IMR-90 (cell line): ENCODE measurements at regions not wholly inside any gene's neighbourhood (a gene's known extent, or its start where the extent isn't known, plus 50 kb on each side); places are given as distances from the start of the nearest gene placed in this dataset.
"Not testable (repeated sequence)": the region's sequence is repeated elsewhere in the genome, so short reads cannot be mapped to it uniquely, and the experiment has no call there.

Experiments used
- ATAC-seq: fragments of 200-7000 bp; cut with Tn5 transposase; 2 replicates; pipeline ENCODE4 v1.9.1; 2020; ENCODE audit warnings: low read depth, mild to moderate bottlenecking, moderate library complexity
- BruUV-seq: library from RNA; stranded (reverse); fragments of 400-500 nt; replicated peaks from 2 replicates; lab custom pipeline; 2021; lab: Mats Ljungman, UMichigan
- CTCF ChIA-PET: fragments of 300-600 bp; formaldehyde crosslinking; extraction: SDS; loops from one replicate; lab custom pipeline; 2021; ENCODE audit warnings: antibody characterized with exemption; lab: Yijun Ruan, JAX
- POLR2A ChIA-PET: fragments of 300-600 bp; sonication (Branson Sonifier 250); formaldehyde crosslinking; loops from one replicate; lab custom pipeline; 2022; ENCODE audit warnings: antibody characterized with exemption; ENCODE audit not compliant: unreplicated experiment; lab: Charles Lee
- DNase-seq: peaks from one replicate; pipeline ENCODE4 v3.0.0; 2013
- H2AFZ ChIP-seq: replicated peaks from 2 replicates; pipeline ENCODE3; 2013; ENCODE audit warnings: low read length, mild to moderate bottlenecking; ENCODE audit not compliant: poor library complexity
- H2AK5ac ChIP-seq: 2 replicates; pipeline ENCODE4 v1.6.1; 2013; ENCODE audit warnings: low read depth, low read length, inconsistent platforms
- H2AK9ac ChIP-seq: replicated peaks from 2 replicates; pipeline ENCODE3; 2013; ENCODE audit warnings: mild to moderate bottlenecking, low read depth, low read length, moderate library complexity; ENCODE audit not compliant: poor library complexity
- H2BK120ac ChIP-seq: 2 replicates; pipeline ENCODE4 v1.6.1; 2013; ENCODE audit warnings: low read depth, low read length, inconsistent platforms
- H2BK15ac ChIP-seq: 3 replicates; pipeline ENCODE4 v1.6.1; 2013; ENCODE audit warnings: low read depth, low read length, inconsistent platforms
- H2BK20ac ChIP-seq: 2 replicates; pipeline ENCODE4 v1.6.1; 2013; ENCODE audit warnings: low read depth, mild to moderate bottlenecking, inconsistent platforms, low read length, moderate library complexity
- H2BK5ac ChIP-seq: 2 replicates; pipeline ENCODE4 v1.6.1; 2013; ENCODE audit warnings: mild to moderate bottlenecking, low read depth, low read length, inconsistent platforms; ENCODE audit not compliant: poor library complexity, severe bottlenecking
- H3K14ac ChIP-seq: replicated peaks from 2 replicates; pipeline ENCODE4 v1.6.1; 2013; ENCODE audit warnings: low read depth, low read length, inconsistent platforms
- H3K18ac ChIP-seq: 2 replicates; pipeline ENCODE4 v1.6.1; 2013; ENCODE audit warnings: low read depth, low read length, control low read depth
- H3K23ac ChIP-seq: 2 replicates; pipeline ENCODE4 v1.6.1; 2013; ENCODE audit warnings: low read depth, low read length, inconsistent platforms
- H3K27ac ChIP-seq: 2 replicates; pipeline ENCODE4 v1.5.1; 2013; ENCODE audit warnings: mild to moderate bottlenecking, control low read depth, low read length; ENCODE audit not compliant: insufficient read depth
- H3K27me3 ChIP-seq: 2 replicates; pipeline ENCODE4 v1.6.1; 2013; ENCODE audit warnings: low read length; ENCODE audit not compliant: control insufficient read depth, insufficient read depth
- H3K36me3 ChIP-seq: 2 replicates; pipeline ENCODE4 v1.6.1; 2013; ENCODE audit warnings: low read length, mixed read lengths; ENCODE audit not compliant: control insufficient read depth, insufficient read depth
- H3K4ac ChIP-seq: 2 replicates; pipeline ENCODE4 v1.6.1; 2013; ENCODE audit warnings: low read depth, low read length, inconsistent platforms
- H3K4me1 ChIP-seq: 2 replicates; pipeline ENCODE4 v1.6.1; 2013; ENCODE audit warnings: low read length, mixed read lengths; ENCODE audit not compliant: control insufficient read depth, insufficient read depth
- H3K4me2 ChIP-seq: 2 replicates; pipeline ENCODE4 v1.6.1; 2013; ENCODE audit warnings: low read depth, mild to moderate bottlenecking, control low read depth, low read length, moderate library complexity
- H3K4me3 ChIP-seq: 2 replicates; pipeline ENCODE4 v1.5.1; 2013; ENCODE audit warnings: low read depth, mild to moderate bottlenecking, control low read depth, low read length, moderate library complexity; ENCODE audit not compliant: insufficient read depth
- H3K56ac ChIP-seq: 2 replicates; pipeline ENCODE4 v1.6.1; 2013; ENCODE audit warnings: low read length, inconsistent platforms; ENCODE audit not compliant: insufficient read depth; ENCODE audit errors: extremely low read depth
- H3K79me1 ChIP-seq, 2 experiments: 2 replicates each; pipeline ENCODE4 v1.6.1; 2013; ENCODE audit warnings: low read length in 2 of 2, inconsistent platforms in 1 of 2, low read depth in 1 of 2
- H3K9ac ChIP-seq: 2 replicates; pipeline ENCODE4 v1.6.1; 2013; ENCODE audit warnings: low read depth, low read length, control low read depth
- H3K9me1 ChIP-seq: 2 replicates; pipeline ENCODE4 v1.6.1; 2013; ENCODE audit warnings: low read length, inconsistent platforms; ENCODE audit not compliant: insufficient read depth
- H3K9me3 ChIP-seq: 2 replicates; pipeline ENCODE4 v1.6.1; 2013; ENCODE audit warnings: low read length; ENCODE audit not compliant: control insufficient read depth, insufficient read depth
- H4K20me1 ChIP-seq: 2 replicates; pipeline ENCODE4 v1.6.1; 2013; ENCODE audit warnings: low read length, inconsistent platforms; ENCODE audit not compliant: insufficient read depth
- H4K5ac ChIP-seq: 2 replicates; pipeline ENCODE4 v1.6.1; 2013; ENCODE audit warnings: mild to moderate bottlenecking, low read depth, low read length, control low read depth
- H4K8ac ChIP-seq, 2 experiments: 2 replicates each; pipeline ENCODE4 v1.6.1; 2013; ENCODE audit warnings: low read depth in 2 of 2, low read length in 2 of 2, control low read depth in 1 of 2, inconsistent platforms in 1 of 2
- H4K91ac ChIP-seq: 2 replicates; pipeline ENCODE4 v1.6.1; 2013; ENCODE audit warnings: low read depth, low read length, inconsistent platforms; ENCODE audit not compliant: insufficient read depth
- CEBPB ChIP-seq: IDR thresholded peaks from 2 replicates; pipeline ENCODE4 v1.6.1; 2012; ENCODE audit warnings: low read depth, low read length, improper control_type of control experiment
- WGBS, 2 experiments: methylation state at CpG; one replicate each; pipeline versions ENCODE4 v1.1.5 to v1.1.7; 2013; ENCODE audit warnings: missing lambda C conversion rate in 2 of 2; ENCODE audit not compliant: insufficient read length in 1 of 2; ENCODE audit errors: extremely low coverage in 2 of 2; 5-methylcytosine and 5-hydroxymethylcytosine counted together
- dilution Hi-C: fragments of 300-500 bp; cut with HindIII; formaldehyde crosslinking; loops from one replicate; pipeline ENCODE4 v1.14.3; 2018; ENCODE audit warnings: low sequenced_read_pairs; ENCODE audit not compliant: unreplicated experiment
- in situ Hi-C: fragments of 300-500 bp; cut with MboI; formaldehyde crosslinking; loops from 3 replicates; pipeline ENCODE4 v1.14.3; 2019; ENCODE audit warnings: low sequenced_read_pairs, inconsistent platforms, mixed read lengths
- intact Hi-C: fragments of 100-400 bp; cut with micrococcal nuclease; formaldehyde crosslinking; loops from 2 replicates; pipeline ENCODE4 v1.10.0; 2022

DNA sequence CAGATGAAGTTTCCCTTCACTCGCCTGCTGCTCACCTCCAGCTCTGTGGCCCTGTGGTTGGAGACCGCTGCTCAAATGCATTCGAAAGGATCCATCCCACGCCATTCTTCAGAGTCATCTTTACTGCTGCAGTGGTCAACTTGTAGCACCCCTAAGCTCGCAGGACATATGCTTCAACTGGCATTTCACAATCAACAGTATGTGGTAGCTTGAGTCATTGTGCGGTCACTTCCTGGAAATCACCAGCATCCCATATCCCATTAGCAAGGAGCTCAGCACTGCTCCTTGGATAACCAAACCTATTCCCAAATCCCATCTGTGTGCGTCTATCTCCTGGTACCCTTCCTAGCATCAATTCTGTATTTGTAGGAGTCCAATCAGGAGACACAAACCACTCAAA, 188.0 kb downstream of the CEP170 start:
- H3K36me3 ChIP-seq, H3K9me3 ChIP-seq, H3K18ac ChIP-seq, H3K4me3 ChIP-seq, H3K23ac ChIP-seq, H3K27ac ChIP-seq, H2BK20ac ChIP-seq, POLR2A ChIA-PET, H3K4me1 ChIP-seq, ATAC-seq, H4K20me1 ChIP-seq, H3K4ac ChIP-seq, in situ Hi-C loops, H2AK5ac ChIP-seq, H2AK9ac ChIP-seq, DNase-seq, H2BK15ac ChIP-seq, H4K91ac ChIP-seq, H2BK5ac ChIP-seq, H3K79me1 ChIP-seq, CTCF ChIA-PET, H3K56ac ChIP-seq, H2BK120ac ChIP-seq, dilution Hi-C loops, H3K14ac ChIP-seq, H2AFZ ChIP-seq, H3K9me1 ChIP-seq, H4K5ac ChIP-seq, H3K9ac ChIP-seq, intact Hi-C loops, H3K27me3 ChIP-seq, H3K4me2 ChIP-seq, BruUV-seq, H4K8ac ChIP-seq: not testable (repeated sequence)
- WGBS, 2 experiments, result no CpG with 5 or more reads among the region's 7 CpGs
- peak; percentile 28; the same call in 1 of the 2 replicates for TF ChIP-seq CEBPB

DNA sequence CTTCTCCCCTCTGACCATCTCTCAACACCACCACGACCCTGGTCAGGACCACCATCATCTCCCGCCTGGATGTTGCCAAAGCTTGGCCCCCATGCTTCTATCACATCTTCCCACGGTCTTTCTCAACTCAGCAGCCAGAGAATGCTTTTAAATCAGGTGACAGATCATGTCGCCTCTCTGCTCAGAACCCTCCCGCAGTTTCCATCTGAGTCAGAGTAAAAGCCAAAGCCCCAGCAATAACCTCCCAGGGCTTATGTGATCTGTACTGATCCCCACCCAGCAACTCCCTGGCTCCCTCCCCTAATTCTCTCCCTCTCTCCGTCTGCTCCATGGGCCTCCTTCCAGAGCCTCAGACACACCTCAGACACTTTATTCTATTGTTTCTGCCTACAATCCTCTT, 193.1 kb downstream of the CEP170 start:
- intact Hi-C loops, H3K18ac ChIP-seq, H3K23ac ChIP-seq, H3K4me2 ChIP-seq, H3K9me1 ChIP-seq, H2BK5ac ChIP-seq, H4K8ac ChIP-seq, H2AK5ac ChIP-seq, H3K27me3 ChIP-seq, BruUV-seq, H3K27ac ChIP-seq, H3K9me3 ChIP-seq, H2AFZ ChIP-seq, H2BK120ac ChIP-seq, H3K4ac ChIP-seq, H2AK9ac ChIP-seq, H2BK20ac ChIP-seq, H4K5ac ChIP-seq, CTCF ChIA-PET, H3K4me1 ChIP-seq, ATAC-seq, DNase-seq, in situ Hi-C loops, H4K91ac ChIP-seq, H3K36me3 ChIP-seq, H3K9ac ChIP-seq, H3K79me1 ChIP-seq, H2BK15ac ChIP-seq, H4K20me1 ChIP-seq, H3K56ac ChIP-seq, POLR2A ChIA-PET, H3K14ac ChIP-seq, H3K4me3 ChIP-seq, dilution Hi-C loops: not testable (repeated sequence)
- WGBS, 2 experiments, result no CpG with 5 or more reads among the region's 6 CpGs
